CD4-positive, CD25-positive, alpha-beta regulatory T cell (primary cell): ENCODE measurements at regions not wholly inside any gene's neighbourhood (a gene's known extent, or its start where the extent isn't known, plus 50 kb on each side); places are given as distances from the start of the nearest gene placed in this dataset.

Experiments
- ATAC-seq, 2 donors: fragments of 150-1000 bp; cut with Tn5 transposase; one replicate each; pipeline ENCODE4 v1.10.0; 2021; ENCODE audit warnings: low read depth in 2 of 2, moderate number of reproducible peaks in 2 of 2, moderate library complexity in 1 of 2
- DNase-seq, 3 donors: peaks; one replicate each; pipeline versions ENCODE4 v3.0.0 to v3.0.0-alpha.2; 2012 to 2022; ENCODE audit warnings: mixed read lengths in 1 of 3
- H3K27ac ChIP-seq: one replicate; pipeline ENCODE4 v1.7.0; 2013; ENCODE audit warnings: mild to moderate bottlenecking, low read length; ENCODE audit not compliant: insufficient read depth, poor library complexity, severe bottlenecking
- H3K27me3 ChIP-seq: one replicate; pipeline ENCODE4 v1.7.0; 2013; ENCODE audit warnings: low read length; ENCODE audit not compliant: control insufficient read depth, insufficient read depth
- H3K36me3 ChIP-seq: one replicate; pipeline ENCODE4 v1.7.0; 2013; ENCODE audit warnings: mild to moderate bottlenecking, low read length, moderate library complexity; ENCODE audit not compliant: control insufficient read depth, insufficient read depth
- H3K4me1 ChIP-seq: 2 replicates; pipeline ENCODE4 v1.7.0; 2013; ENCODE audit warnings: mild to moderate bottlenecking, low read length; ENCODE audit not compliant: insufficient read depth, control insufficient read depth, poor library complexity, severe bottlenecking
- H3K4me3 ChIP-seq: one replicate; pipeline ENCODE4 v1.7.0; 2013; ENCODE audit warnings: low read depth, mild to moderate bottlenecking, low read length, moderate library complexity
- H3K9me3 ChIP-seq, 2 experiments: 1 replicate in 1 of 2; 2 replicates in 1 of 2; pipeline ENCODE4 v1.7.0; 2013; ENCODE audit warnings: low read length in 2 of 2, mild to moderate bottlenecking in 1 of 2, moderate library complexity in 1 of 2; ENCODE audit not compliant: control insufficient read depth in 2 of 2
- H3K27ac Mint-ChIP-seq, 3 donors: one replicate each; pipeline ENCODE4 v1.8.0; 2020 to 2022; ENCODE audit warnings: mild to moderate bottlenecking in 3 of 3, mixed read lengths in 3 of 3, moderate library complexity in 2 of 3
- H3K27me3 Mint-ChIP-seq: one replicate; pipeline ENCODE4 v1.8.0; 2022; ENCODE audit warnings: mild to moderate bottlenecking, mixed read lengths
- H3K36me3 Mint-ChIP-seq: one replicate; pipeline ENCODE4 v1.8.0; 2020; ENCODE audit warnings: mixed read lengths
- H3K4me1 Mint-ChIP-seq, 4 donors: one replicate each; pipeline ENCODE4 v1.8.0; 2020 to 2022; ENCODE audit warnings: mixed read lengths in 4 of 4, mild to moderate bottlenecking in 1 of 4
- H3K4me3 Mint-ChIP-seq, 4 donors: one replicate each; pipeline ENCODE4 v1.8.0; 2020 to 2022; ENCODE audit warnings: mild to moderate bottlenecking in 4 of 4, mixed read lengths in 4 of 4, moderate library complexity in 3 of 4
- H3K9me3 Mint-ChIP-seq, 7 donors: one replicate each; pipeline ENCODE4 v1.8.0; 2020 to 2022; ENCODE audit warnings: mixed read lengths in 7 of 7, mild to moderate bottlenecking in 3 of 7, moderate library complexity in 2 of 7

GRCh38 chr9:115524453-115525059 lies 406.6 kb upstream of the TNC start:
- H3K27ac Mint-ChIP-seq: no peak overlapping the region
- no peaks in the 10 kb centered on the region for H3K36me3 ChIP-seq
- peaks cover 4% of the 10 kb centered on the region for H3K27me3 Mint-ChIP-seq
- H3K9me3 ChIP-seq: no peaks in the 10 kb centered on the region
- H3K9me3 Mint-ChIP-seq: peaks cover 0 to 3% (median 0%) of the 10 kb centered on the region in 7 donors
- H3K27me3 ChIP-seq: peaks cover 2% of the 10 kb centered on the region
- H3K4me1 Mint-ChIP-seq: no peaks in the 10 kb centered on the region
- no peaks in the 10 kb centered on the region for H3K4me1 ChIP-seq
- DNase-seq (peak in 2 of 3 donors; percentile 2 to 44), ATAC-seq (no peak)
- H3K4me3 Mint-ChIP-seq: no peak overlapping the region
- H3K36me3 Mint-ChIP-seq: no peaks in the 10 kb centered on the region
- H3K27ac ChIP-seq: no peak overlapping the region
- H3K4me3 ChIP-seq: no peak overlapping the region

- Mint-ChIP-seq H3K27me3 (peaks cover 4% of the 10 kb centered on the region), H3K9me3 (peaks cover 0 to 3% (median 0%) of the 10 kb centered on the region in 7 donors), H3K36me3 (no peaks in the 10 kb centered on the region), H3K27ac (no peak overlapping the region), H3K4me1 (no peaks in the 10 kb centered on the region), H3K4me3 (no peak overlapping the region)
- Histone ChIP-seq H3K36me3 (no peaks in the 10 kb centered on the region), H3K27ac (no peak overlapping the region), H3K4me1 (no peaks in the 10 kb centered on the region), H3K4me3 (no peak overlapping the region), H3K9me3 (no peaks in the 10 kb centered on the region), H3K27me3 (peaks cover 2% of the 10 kb centered on the region)
- no peak for DNase-seq
- no peak for ATAC-seq
Observed at GRCh38 chr9:115525111-115526058, 407.4 kb upstream of the TNC start.

- Mint-ChIP-seq H3K4me3 (no peak overlapping the region), H3K9me3 (peaks cover 0 to 1% (median 0%) of the 10 kb centered on the region in 7 donors), H3K36me3 (no peaks in the 10 kb centered on the region), H3K27ac (no peak overlapping the region), H3K4me1 (no peaks in the 10 kb centered on the region), H3K27me3 (peaks cover 17% of the 10 kb centered on the region)
- no peak for DNase-seq
- Histone ChIP-seq H3K36me3 (no peaks in the 10 kb centered on the region), H3K27me3 (peaks cover 2% of the 10 kb centered on the region), H3K4me1 (no peaks in the 10 kb centered on the region), H3K9me3 (no peaks in the 10 kb centered on the region), H3K27ac (no peak overlapping the region), H3K4me3 (no peak overlapping the region)
- ATAC-seq: no peak
Observed at GRCh38 chr9:115531410-115532125, 413.6 kb upstream of the TNC start.

- H3K4me1 Mint-ChIP-seq: no peaks in the 10 kb centered on the region
- no peaks in the 10 kb centered on the region for H3K36me3 ChIP-seq
- H3K9me3 ChIP-seq: no peaks in the 10 kb centered on the region
- peaks cover 0 to 2% (median 0%) of the 10 kb centered on the region in 7 donors for H3K9me3 Mint-ChIP-seq
- peaks cover 17% of the 10 kb centered on the region for H3K27me3 Mint-ChIP-seq
- no peak overlapping the region for H3K27ac ChIP-seq
- H3K27me3 ChIP-seq: peaks cover 2% of the 10 kb centered on the region
- no peak overlapping the region for H3K4me3 Mint-ChIP-seq
- ATAC-seq (no peak), DNase-seq (no peak)
- no peaks in the 10 kb centered on the region for H3K4me1 ChIP-seq
- no peak overlapping the region for H3K4me3 ChIP-seq
- no peak overlapping the region for H3K27ac Mint-ChIP-seq
- no peaks in the 10 kb centered on the region for H3K36me3 Mint-ChIP-seq
Observed at GRCh38 chr9:115533511-115533910, 415.6 kb upstream of the TNC start.

- Histone ChIP-seq H3K27me3 (peaks cover 1% of the 10 kb centered on the region), H3K4me1 (no peaks in the 10 kb centered on the region), H3K9me3 (no peaks in the 10 kb centered on the region), H3K27ac (no peak overlapping the region), H3K4me3 (no peak overlapping the region), H3K36me3 (no peaks in the 10 kb centered on the region)
- Mint-ChIP-seq H3K36me3 (no peaks in the 10 kb centered on the region), H3K9me3 (peaks cover 0 to 2% (median 0%) of the 10 kb centered on the region in 7 donors), H3K27ac (no peak overlapping the region), H3K27me3 (peaks cover 2% of the 10 kb centered on the region), H3K4me1 (no peaks in the 10 kb centered on the region), H3K4me3 (no peak overlapping the region)
- DNase-seq (no peak), ATAC-seq (no peak)
Observed at GRCh38 chr9:115540091-115540490, 422.1 kb upstream of the TNC start.

- H3K27me3 ChIP-seq: peaks cover 1% of the 10 kb centered on the region
- Mint-ChIP-seq H3K27ac (no peak overlapping the region), H3K9me3 (no peaks in the 10 kb centered on the region), H3K27me3 (no peaks in the 10 kb centered on the region), H3K4me3 (no peak overlapping the region), H3K36me3 (no peaks in the 10 kb centered on the region), H3K4me1 (no peaks in the 10 kb centered on the region)
- no peaks in the 10 kb centered on the region for H3K4me1 ChIP-seq
- no peak for ATAC-seq
- no peaks in the 10 kb centered on the region for H3K9me3 ChIP-seq
- no peaks in the 10 kb centered on the region for H3K36me3 ChIP-seq
- no peak for DNase-seq
- no peak overlapping the region for H3K27ac ChIP-seq
- no peak overlapping the region for H3K4me3 ChIP-seq
Observed at GRCh38 chr9:115543511-115543910, 425.6 kb upstream of the TNC start.

- Mint-ChIP-seq H3K27ac (no peak overlapping the region), H3K36me3 (no peaks in the 10 kb centered on the region), H3K27me3 (no peaks in the 10 kb centered on the region), H3K4me3 (no peak overlapping the region), H3K9me3 (peaks cover 0 to 2% (median 0%) of the 10 kb centered on the region in 7 donors), H3K4me1 (no peaks in the 10 kb centered on the region)
- ATAC-seq (no peak), DNase-seq (no peak)
- no peaks in the 10 kb centered on the region for H3K9me3 ChIP-seq
- H3K27ac ChIP-seq: no peak overlapping the region
- no peaks in the 10 kb centered on the region for H3K36me3 ChIP-seq
- H3K4me1 ChIP-seq: no peaks in the 10 kb centered on the region
- no peaks in the 10 kb centered on the region for H3K27me3 ChIP-seq
- H3K4me3 ChIP-seq: no peak overlapping the region
Observed at GRCh38 chr9:115548609-115549260, 430.8 kb upstream of the TNC start.
